GM12892 (cell line): ENCODE measurements at regions not wholly inside any gene's neighbourhood (a gene's known extent, or its start where the extent isn't known, plus 50 kb on each side); places are given as distances from the start of the nearest gene placed in this dataset.
"Not testable (repeated sequence)": the region's sequence is repeated elsewhere in the genome, so short reads cannot be mapped to it uniquely, and the experiment has no call there.

Experiments
- DNase-seq: peaks from one replicate; pipeline ENCODE4 v3.0.0; 2011; ENCODE audit not compliant: insufficient read length
- FAIRE-seq: peaks from 2 replicates; lab custom pipeline; 2011; peaks lifted over from hg19 to GRCh38; lab: Jason Lieb, UNC
- POLR2A ChIP-seq: IDR thresholded peaks from 2 replicates; pipeline ENCODE4 v1.6.1; 2011; ENCODE audit warnings: low read depth, low read length, control low read depth
- POLR2AphosphoS5 ChIP-seq: IDR thresholded peaks from 2 replicates; pipeline ENCODE4 v1.6.1; 2011; ENCODE audit warnings: low read depth, low read length, control low read depth
- TAF1 ChIP-seq: IDR thresholded peaks from 2 replicates; pipeline ENCODE4 v1.6.1; 2011; ENCODE audit warnings: low read depth, mild to moderate bottlenecking, control low read depth, low read length, borderline replicate concordance

DNA sequence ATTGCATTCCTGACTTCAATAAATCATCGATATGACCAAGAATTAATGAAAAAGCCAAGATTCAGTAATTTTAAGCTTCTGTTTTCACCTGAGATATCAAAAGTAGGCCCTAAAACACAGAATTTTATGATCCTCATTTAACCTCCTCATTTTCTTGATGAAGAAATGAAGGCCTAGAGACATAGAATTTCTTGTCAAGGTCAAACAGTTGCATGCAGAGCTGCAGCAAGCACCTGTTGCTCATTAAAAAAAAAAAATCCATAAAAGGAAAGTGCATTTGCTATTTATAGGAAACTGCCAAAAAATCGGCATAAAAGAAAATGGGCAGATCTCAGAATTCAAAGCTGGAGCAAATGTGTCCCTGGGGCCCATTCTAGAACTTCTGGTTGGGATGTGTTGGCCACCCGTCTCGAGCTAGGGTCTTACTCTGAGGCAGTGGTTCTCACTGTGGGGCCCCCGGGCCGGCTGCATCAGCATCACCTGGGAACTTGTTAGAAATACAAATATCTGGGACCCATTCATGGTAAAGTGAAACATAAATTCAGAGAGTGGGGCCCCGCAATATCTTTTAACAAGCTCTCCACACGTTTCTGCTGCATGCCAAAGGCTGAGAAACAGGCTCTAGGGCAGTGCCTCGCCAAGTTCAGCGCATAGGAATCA is 224.7 kb upstream of the UBL3 start:
- TF ChIP-seq POLR2A (no peak), TAF1 (no peak), POLR2AphosphoS5 (no peak)
- FAIRE-seq = no peak

DNA sequence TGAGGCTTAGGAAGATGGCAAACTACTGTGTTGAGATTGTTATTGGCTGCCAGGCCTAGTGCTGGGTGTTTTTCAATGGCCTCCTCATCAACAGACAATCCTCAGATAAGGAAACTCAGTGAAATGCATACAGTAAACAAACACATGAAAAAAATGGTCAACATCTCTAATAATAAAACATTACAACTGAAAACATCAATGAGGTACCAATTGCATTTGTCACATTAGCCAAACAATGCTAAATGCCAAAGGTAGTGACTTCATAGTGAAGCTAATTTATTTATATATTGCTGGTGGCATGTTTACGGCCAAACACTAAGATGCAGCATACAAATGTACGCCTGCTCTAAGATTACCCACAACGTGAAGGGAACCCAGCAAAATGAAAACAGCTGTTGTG is 224.0 kb upstream of the UBL3 start:
- DNase-seq (no peak), FAIRE-seq (no peak)
- TF ChIP-seq POLR2AphosphoS5 (no peak), POLR2A (no peak), TAF1 (no peak)

More for the DNA sequence above, 224.7 kb upstream of the UBL3 start:
- no peak for DNase-seq

DNA sequence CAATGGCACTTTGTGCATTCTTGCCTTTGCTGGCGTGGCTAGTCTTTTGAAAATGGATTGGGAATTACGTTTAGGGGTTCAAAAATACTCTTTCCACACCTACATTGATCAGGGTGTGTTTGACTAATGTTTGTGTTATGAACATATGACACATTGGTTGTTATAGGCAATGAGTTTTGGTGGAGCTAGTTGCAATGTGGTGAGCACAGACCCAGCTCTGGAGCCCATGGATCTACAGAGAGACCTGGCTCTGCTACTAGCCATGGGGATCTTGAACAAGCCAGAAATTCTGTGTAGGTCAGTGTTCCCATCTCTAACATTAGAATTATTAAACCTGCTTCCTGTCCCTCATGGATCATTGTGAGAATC is 222.4 kb upstream of the UBL3 start:
- DNase-seq (no peak), FAIRE-seq (no peak)
- no peak for TF ChIP-seq POLR2AphosphoS5
- no peak for TF ChIP-seq TAF1
- no peak for TF ChIP-seq POLR2A

DNA sequence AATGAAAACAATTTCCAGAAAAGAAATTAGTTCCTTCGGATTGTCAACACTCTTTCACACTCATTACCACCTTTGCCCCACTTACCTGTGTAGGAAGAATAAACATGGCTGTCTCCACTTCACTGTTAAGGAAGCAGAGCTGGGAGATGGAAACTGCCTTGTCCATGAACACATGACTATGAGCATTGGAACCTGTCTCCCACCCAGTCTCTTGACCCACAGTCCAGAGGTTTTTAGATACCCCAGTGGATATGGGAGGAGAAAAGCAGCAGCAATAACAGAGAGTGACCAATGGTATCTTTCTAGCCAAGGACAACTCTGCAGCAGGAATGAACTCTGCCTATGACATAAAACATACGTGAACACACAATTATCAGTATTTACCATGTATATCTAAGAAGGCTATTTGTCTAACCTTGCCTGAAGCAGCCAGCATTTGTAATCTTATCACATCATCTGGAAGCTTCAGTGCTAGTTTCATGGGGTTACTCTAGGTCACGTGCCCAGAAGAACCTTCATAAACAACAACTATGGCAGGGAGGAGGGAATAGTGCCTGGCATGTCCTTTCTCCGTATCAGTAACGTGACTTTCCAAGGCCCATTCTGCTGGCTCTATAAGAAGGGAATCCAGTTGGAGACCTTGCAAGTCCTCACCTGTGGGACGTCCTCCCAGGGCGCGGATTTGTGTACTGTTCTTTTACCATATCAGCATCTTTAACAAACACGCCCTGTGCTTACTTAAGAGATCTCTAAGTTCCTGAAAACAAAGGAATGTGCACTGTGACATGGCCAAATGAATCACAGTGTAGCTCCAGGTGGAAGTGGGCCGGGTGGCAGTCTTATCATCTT is 221.8 kb upstream of the UBL3 start:
- DNase-seq (no peak), FAIRE-seq (no peak)
- TF ChIP-seq POLR2A = no peak
- no peak for TF ChIP-seq TAF1
- no peak for TF ChIP-seq POLR2AphosphoS5

DNA sequence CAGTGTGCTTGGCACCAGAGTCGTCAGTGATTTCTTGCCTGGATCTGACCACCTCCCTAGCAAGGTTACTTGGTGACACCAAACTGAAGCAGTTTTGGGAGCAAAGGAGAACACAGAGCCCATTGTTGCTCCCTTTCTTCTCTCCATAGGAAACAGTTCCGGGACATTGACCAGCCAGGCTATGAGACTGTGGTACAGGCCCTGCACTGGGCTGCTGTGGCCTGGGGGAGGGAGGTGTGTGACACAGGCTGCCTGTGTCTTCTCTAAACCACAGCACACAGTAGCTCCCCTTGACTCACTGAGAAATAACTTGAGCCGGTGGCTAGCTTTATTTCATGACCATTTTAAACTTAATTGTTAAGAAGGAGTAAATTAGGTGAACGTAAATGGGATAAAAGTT is 214.8 kb upstream of the UBL3 start:
- no peak for TF ChIP-seq POLR2A
- TF ChIP-seq POLR2AphosphoS5 = no peak
- TF ChIP-seq TAF1 = no peak
- FAIRE-seq = no peak
- no peak for DNase-seq

DNA sequence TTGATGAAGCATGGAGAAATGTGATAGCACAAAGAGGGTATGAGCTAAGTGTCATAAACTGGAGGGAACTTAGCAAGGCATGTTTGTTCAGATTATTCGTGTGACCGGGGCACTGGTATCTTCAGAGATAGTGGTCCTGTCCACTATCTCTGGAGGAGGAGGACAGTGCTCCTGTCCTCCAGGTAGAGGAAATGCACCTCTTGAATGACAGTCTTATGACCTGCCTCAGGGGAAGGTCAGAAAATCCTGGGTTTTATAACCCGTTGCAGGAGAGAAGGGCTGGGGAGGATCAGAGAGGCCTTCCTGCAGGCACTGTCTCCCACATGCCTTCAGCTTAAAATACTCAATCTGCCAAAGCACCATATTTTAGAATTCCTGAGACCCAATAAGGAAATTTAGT is 213.5 kb upstream of the UBL3 start:
- TF ChIP-seq POLR2A (no peak), TAF1 (no peak), POLR2AphosphoS5 (no peak)
- DNase-seq = no peak
- FAIRE-seq = no peak

DNA sequence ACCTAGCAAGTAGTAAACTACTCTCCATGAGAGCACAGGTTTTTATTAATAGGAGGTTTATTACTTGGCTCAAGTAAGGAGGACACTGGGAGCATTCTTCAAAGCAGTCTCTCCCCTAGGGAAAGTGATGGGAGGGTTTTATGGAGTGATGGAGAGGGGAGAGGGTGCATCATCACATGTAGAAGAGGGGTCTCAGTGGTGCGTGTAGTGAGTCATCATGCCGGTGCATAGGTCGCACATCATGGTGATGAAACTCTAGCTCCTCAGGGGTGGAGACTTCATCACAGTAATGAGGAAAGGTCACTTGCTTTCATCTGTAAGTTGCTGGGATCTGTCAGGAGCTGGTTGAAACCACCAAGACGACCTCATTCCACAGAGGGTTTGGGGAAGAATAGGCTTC is 210.8 kb upstream of the UBL3 start:
- TF ChIP-seq POLR2AphosphoS5 (no peak), TAF1 (no peak), POLR2A (no peak)
- DNase-seq (no peak), FAIRE-seq (no peak)

DNA sequence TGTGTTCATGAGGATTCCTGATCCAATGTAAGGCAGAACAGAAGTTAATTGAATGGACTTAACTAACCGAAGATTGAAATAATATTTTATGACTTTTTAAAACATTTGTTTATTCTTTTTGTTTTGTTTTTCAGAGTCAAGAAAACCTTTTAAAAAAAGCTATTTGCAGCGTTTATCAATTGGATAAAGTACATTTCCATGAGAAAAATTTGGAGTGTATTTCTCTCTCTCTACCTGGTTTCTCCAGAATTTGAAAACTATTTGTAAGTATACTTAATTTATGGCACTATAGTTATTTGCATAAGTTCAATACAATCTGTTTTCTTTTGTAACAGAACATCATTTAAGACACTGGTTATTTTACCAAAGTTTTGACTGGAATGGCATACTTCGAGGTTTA is 208.0 kb upstream of the UBL3 start:
- no peak for TF ChIP-seq POLR2A
- no peak for TF ChIP-seq TAF1
- TF ChIP-seq POLR2AphosphoS5 = no peak
- FAIRE-seq (no peak), DNase-seq (no peak)

DNA sequence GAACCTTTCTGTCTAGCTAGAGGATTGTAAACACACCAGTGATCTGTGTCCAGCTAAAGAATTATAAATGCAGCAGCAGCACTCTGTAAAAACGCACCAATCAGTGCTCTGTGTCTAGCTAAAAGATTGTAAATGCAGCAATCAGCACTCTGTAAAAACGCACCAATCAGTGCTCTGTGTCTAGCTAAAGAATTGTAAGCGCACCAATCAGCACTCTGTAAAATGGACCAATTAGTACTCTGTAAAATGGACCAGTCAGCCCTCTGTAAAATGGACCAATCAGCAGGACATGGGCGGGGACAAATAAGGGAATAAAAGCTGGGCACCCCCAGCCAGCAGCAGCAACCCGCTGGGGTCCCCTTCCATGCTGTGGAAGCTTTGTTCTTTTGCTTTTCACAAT is 204.1 kb upstream of the UBL3 start:
- DNase-seq, FAIRE-seq: not testable (repeated sequence)

DNA sequence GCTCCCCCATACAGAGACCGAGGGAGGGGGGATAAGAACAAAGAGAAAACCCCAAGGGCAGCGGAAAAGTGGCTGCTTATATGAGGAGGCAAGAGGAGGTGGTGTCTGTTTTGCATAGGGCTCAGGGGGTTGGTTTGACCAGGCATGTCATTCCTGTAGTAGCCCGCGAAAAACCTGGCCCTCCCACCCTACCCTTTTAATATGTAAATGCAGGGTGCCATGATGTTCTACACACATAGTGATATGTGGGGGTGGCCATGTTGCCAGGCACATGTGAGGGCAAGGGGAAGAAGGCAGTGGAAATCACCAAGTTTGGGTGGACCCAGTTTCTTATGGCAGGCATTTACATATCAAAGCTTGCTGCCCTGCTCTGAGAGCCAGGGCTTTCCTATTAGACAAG is 203.5 kb upstream of the UBL3 start:
- TF ChIP-seq POLR2AphosphoS5 (no peak), TAF1 (no peak), POLR2A (no peak)
- FAIRE-seq = no peak

DNA sequence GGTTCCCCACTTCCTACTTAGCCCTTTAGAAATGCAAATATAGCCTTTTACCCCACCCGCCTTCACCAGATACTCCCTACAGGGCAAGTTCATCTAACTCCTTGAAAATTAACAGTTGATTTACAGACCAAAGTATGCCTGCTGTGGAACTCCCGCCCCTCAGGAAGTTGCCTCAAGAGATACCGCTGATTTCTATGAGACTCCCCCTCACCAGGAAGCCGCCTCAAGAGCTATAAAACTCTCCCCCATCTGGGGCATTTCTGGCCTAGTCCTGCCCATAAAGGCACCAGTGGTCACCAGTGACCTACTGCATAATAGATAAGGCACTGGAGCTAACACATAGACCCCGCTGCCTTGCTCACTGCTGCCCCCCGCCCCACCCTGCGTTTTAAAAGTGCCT is 201.7 kb upstream of the UBL3 start:
- TF ChIP-seq POLR2A = no peak
- no peak for TF ChIP-seq TAF1
- no peak for TF ChIP-seq POLR2AphosphoS5
- DNase-seq (no peak), FAIRE-seq (no peak)

More for the DNA sequence above, 203.5 kb upstream of the UBL3 start:
- no peak for DNase-seq

DNA sequence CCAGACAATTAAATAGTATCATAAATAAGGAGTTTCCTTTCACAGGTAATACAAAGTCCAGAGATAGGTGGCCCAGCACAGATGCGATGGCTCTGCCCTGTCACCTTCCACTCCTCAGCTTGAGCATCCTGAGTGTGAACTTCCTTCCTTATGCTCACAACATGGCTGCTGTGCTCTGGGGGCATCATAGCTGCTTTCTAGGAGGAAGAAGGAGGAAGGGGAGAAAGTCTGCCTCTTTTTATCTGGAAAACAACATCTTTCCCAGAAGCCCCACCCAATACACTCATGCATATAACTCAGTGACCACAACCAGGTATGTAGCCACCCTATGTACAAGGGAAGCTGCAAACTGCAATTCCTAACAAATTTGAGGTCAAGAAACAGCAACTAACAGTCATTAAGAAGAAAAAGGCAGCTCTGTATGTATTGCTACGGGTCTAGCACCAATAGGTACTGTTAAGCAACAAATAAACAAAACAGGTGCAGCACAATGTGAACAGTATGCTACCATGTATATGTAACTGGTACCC is 201.2 kb upstream of the UBL3 start:
- DNase-seq (no peak), FAIRE-seq (no peak)
- TF ChIP-seq POLR2AphosphoS5 (no peak), TAF1 (no peak), POLR2A (no peak)
